Stimulated activated CD8-positive, alpha-beta memory T cell treated with anti-CD3 and anti-CD28 coated beads, Interleukin-7, amount 100 ng/mL, for 1 hour (primary cell): ENCODE measurements at regions not wholly inside any gene's neighbourhood (a gene's known extent, or its start where the extent isn't known, plus 50 kb on each side); places are given as distances from the start of the nearest gene placed in this dataset.
"Not testable (repeated sequence)": the region's sequence is repeated elsewhere in the genome, so short reads cannot be mapped to it uniquely, and the experiment has no call there.

ENCODE experiments used
- DNase-seq, 2 donors: peaks; one replicate each; pipeline ENCODE4 v3.0.0-alpha.2; 2020; ENCODE audit warnings: low read depth in 2 of 2

- no peak for DNase-seq
Measured at GRCh38 chr6:150766201-150766997, 99.1 kb upstream of the MTHFD1L start.

- DNase-seq: no peak
Measured at GRCh38 chr6:150767161-150767560, 98.3 kb upstream of the MTHFD1L start.

GRCh38 chr6:150767571-150768018, 97.9 kb upstream of the MTHFD1L start:
- DNase-seq: no peak

GRCh38 chr6:150770637-150771036, 94.9 kb upstream of the MTHFD1L start:
- DNase-seq: no peak

GRCh38 chr6:150773969-150774368, 91.5 kb upstream of the MTHFD1L start:
- DNase-seq: no peak

- DNase-seq: no peak
Measured at GRCh38 chr6:150775415-150776203, 89.9 kb upstream of the MTHFD1L start.

- DNase-seq: no peak
Measured at GRCh38 chr6:150777736-150778135, 87.8 kb upstream of the MTHFD1L start.

- DNase-seq: no peak
Measured at GRCh38 chr6:150783813-150784212, 81.7 kb upstream of the MTHFD1L start.

- no peak for DNase-seq
Measured at GRCh38 chr6:150787429-150787828, 78.1 kb upstream of the MTHFD1L start.

GRCh38 chr6:150788089-150788488, 77.4 kb upstream of the MTHFD1L start:
- no peak for DNase-seq

- DNase-seq: not testable (repeated sequence)
Measured at GRCh38 chr6:150789906-150790305, 75.6 kb upstream of the MTHFD1L start.

GRCh38 chr6:150791717-150792116, 73.8 kb upstream of the MTHFD1L start:
- DNase-seq: no peak

GRCh38 chr6:150797949-150798348, 67.6 kb upstream of the MTHFD1L start:
- DNase-seq: no peak

- no peak for DNase-seq
Measured at GRCh38 chr6:150799276-150799805, 66.2 kb upstream of the MTHFD1L start.

- DNase-seq: no peak
Measured at GRCh38 chr6:150800674-150801314, 64.7 kb upstream of the MTHFD1L start.

GRCh38 chr6:150806790-150807189, 58.7 kb upstream of the MTHFD1L start:
- DNase-seq: no peak

- DNase-seq: no peak
Measured at GRCh38 chr6:150813319-150813992, 52.0 kb upstream of the MTHFD1L start.

- DNase-seq: no peak
Measured at GRCh38 chr6:150813993-150814359, 51.5 kb upstream of the MTHFD1L start.
